ENCODE measurements at regions not wholly inside any gene's neighbourhood (a gene's known extent, or its start where the extent isn't known, plus 50 kb on each side); places are given as distances from the start of the nearest gene placed in this dataset.

- H3K4me3 Mint-ChIP-seq, result no peak overlapping the region
- ATAC-seq (no peak), DNase-seq (ENCODE audit: low spot score) (no peak)
These were observed 149.7 kb downstream of the EN1 start for GRCh38 chr2:118697781-118698180.

More at GRCh38 chr2:118697781-118698180, 149.7 kb downstream of the EN1 start:
- Mint-ChIP-seq H3K4me1 (peaks cover 21% of the 10 kb centered on the region), H3K27ac (no peak overlapping the region), H3K36me3 (no peaks in the 10 kb centered on the region), H3K27me3 (ENCODE audit: low read depth) (no peaks in the 10 kb centered on the region), H3K9me3 (peaks cover 10% of the 10 kb centered on the region)
- CTCF ChIA-PET, result no interaction called here
- TF ChIP-seq FOXP4 (CRISPR knock-in tag; IDR thresholded peaks at IDR 0.05), result no peak
- no peak for TF ChIP-seq PREB (CRISPR knock-in tag; IDR thresholded peaks at IDR 0.05; ENCODE audit: borderline replicate concordance)
- no peak for TF ChIP-seq ZBTB21 (CRISPR knock-in tag; IDR thresholded peaks at IDR 0.05; ENCODE audit: borderline replicate concordance)
- no peak for TF ChIP-seq AFF4 (CRISPR knock-in tag; IDR thresholded peaks at IDR 0.05; ENCODE audit: borderline replicate concordance)
- TF ChIP-seq TCF7 (CRISPR knock-in tag; IDR thresholded peaks at IDR 0.05; ENCODE audit: low read depth), result no peak
- TF ChIP-seq CTCF (IDR thresholded peaks at IDR 0.05), result no peak
- no peak for TF ChIP-seq PRDM15 (CRISPR knock-in tag; IDR thresholded peaks at IDR 0.05)
- no peak for TF ChIP-seq ZNF532 (CRISPR knock-in tag; IDR thresholded peaks at IDR 0.05; ENCODE audit: borderline replicate concordance)
- no peak for TF ChIP-seq SMAD3 (CRISPR knock-in tag; IDR thresholded peaks at IDR 0.05; ENCODE audit: borderline replicate concordance)
- TF ChIP-seq ZNF671 (CRISPR knock-in tag; IDR thresholded peaks at IDR 0.05), result no peak
- POLR2A ChIA-PET, result no interaction called here

Data from WTC11 (cell line).